Fibroblast of lung (primary cell): ENCODE measurements at regions not wholly inside any gene's neighbourhood (a gene's known extent, or its start where the extent isn't known, plus 50 kb on each side); places are given as distances from the start of the nearest gene placed in this dataset.

Experiments used
- CTCF ChIP-seq, 2 donors: IDR thresholded peaks in 1 of 2; conservative IDR thresholded peaks in 1 of 2; 1 replicate in 1 of 2; 2 replicates in 1 of 2; pipeline ENCODE4 v1.5.1; 2011 to 2012; ENCODE audit warnings: low read length in 2 of 2, control low read depth in 1 of 2, inconsistent platforms in 1 of 2, low read depth in 1 of 2, mild to moderate bottlenecking in 1 of 2
- EZH2 ChIP-seq: IDR thresholded peaks from 2 replicates; pipeline ENCODE4 v1.5.1; 2012; ENCODE audit warnings: low read length, control low read depth, mild to moderate bottlenecking; ENCODE audit errors: missing control alignments

GRCh38 chr2:177051278-177051677 is 161.3 kb upstream of the HNRNPA3 start:
- no peak for TF ChIP-seq CTCF (conservative IDR thresholded peaks at IDR 0.05 in 1 of 2, IDR thresholded peaks at IDR 0.05 in 1 of 2; ENCODE audit: low read depth in 1 of 2, low read length in 2 of 2)
- no peak for TF ChIP-seq EZH2
